GM12865 (cell line): ENCODE measurements at regions not wholly inside any gene's neighbourhood (a gene's known extent, or its start where the extent isn't known, plus 50 kb on each side); places are given as distances from the start of the nearest gene placed in this dataset.

Experiments used
- DNase-seq: peaks from one replicate; pipeline ENCODE4 v3.0.0; 2010; ENCODE audit warnings: low read depth
- H3K4me3 ChIP-seq: 2 replicates; pipeline ENCODE4 v1.5.1; 2011; ENCODE audit warnings: mild to moderate bottlenecking, low read depth, low read length, control low read depth
- TF ChIP-seq, protein P1 (sequence below): IDR thresholded peaks from 2 replicates; pipeline ENCODE4 v1.5.1; 2011; ENCODE audit warnings: low read length, control low read depth, low read depth, inconsistent platforms; ENCODE audit not compliant: insufficient read depth; ENCODE audit errors: missing control alignments

DNA sequence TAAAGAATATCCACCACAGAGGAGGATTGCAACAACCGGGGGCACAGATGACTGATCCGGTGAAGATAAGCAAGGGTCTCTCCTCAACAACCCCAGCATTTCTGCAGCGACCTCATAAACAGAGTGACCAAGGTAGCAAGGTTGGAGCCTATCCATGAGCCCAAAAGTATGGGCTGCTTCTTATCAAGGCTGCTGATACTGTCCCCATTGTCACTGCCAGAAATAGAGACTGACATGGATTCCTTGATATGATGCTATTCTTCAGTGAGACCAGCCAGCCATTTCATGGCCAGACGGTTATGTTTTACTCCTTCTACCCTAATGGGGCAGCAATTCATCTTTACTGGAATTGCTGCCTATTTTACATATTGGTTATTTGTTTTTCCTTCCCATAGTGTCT is 61.9 kb upstream of the ARHGAP5 start:
- DNase-seq: no peak
- TF ChIP-seq, protein P1, sequence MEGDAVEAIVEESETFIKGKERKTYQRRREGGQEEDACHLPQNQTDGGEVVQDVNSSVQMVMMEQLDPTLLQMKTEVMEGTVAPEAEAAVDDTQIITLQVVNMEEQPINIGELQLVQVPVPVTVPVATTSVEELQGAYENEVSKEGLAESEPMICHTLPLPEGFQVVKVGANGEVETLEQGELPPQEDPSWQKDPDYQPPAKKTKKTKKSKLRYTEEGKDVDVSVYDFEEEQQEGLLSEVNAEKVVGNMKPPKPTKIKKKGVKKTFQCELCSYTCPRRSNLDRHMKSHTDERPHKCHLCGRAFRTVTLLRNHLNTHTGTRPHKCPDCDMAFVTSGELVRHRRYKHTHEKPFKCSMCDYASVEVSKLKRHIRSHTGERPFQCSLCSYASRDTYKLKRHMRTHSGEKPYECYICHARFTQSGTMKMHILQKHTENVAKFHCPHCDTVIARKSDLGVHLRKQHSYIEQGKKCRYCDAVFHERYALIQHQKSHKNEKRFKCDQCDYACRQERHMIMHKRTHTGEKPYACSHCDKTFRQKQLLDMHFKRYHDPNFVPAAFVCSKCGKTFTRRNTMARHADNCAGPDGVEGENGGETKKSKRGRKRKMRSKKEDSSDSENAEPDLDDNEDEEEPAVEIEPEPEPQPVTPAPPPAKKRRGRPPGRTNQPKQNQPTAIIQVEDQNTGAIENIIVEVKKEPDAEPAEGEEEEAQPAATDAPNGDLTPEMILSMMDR: no peak
- no peak overlapping the region for H3K4me3 ChIP-seq

DNA sequence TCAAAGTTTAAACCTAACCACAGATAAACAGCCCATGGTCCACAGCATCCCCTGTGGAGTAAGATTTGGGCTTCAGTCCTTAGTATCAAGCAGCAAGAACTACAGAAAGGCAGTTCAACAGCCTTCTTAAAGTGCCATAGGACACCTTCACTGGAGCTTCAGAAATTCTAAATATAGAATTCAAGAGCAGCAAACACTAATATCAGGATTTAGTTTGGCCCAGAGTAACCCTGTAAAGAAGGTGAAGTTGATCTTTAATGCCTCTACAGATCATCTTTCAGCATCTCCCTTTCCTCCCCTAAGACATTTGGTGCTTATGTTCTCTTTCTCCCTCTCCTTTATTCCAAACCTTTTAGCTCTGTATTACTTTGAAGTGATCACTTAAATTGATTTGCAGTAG is 59.5 kb upstream of the ARHGAP5 start:
- TF ChIP-seq, protein P1: no peak
- DNase-seq: no peak
- no peak overlapping the region for H3K4me3 ChIP-seq

GRCh38 chr14:32018391-32019092 is 58.6 kb upstream of the ARHGAP5 start:
- H3K4me3 ChIP-seq: no peak overlapping the region
- no peak for DNase-seq
- TF ChIP-seq, protein P1: no peak

DNA sequence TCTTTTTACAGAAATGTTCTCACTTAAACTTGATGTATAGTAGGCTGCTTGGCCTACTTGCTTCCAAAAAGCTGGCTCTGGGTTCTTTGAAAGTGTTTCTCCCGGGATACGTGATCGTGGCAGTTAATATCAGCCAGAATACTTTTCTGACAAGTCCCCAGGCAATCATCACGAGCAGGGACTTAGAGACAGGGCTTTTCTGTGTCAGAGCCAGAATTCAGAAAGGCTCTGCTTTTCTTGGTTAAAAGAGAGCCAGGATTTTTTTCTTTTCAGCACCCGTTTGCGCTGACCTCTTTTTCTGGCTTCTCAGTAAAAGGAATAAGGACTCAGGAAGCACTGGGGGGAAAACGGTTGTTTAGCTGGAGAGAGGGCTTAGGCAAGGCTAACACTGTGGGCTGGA is 57.8 kb upstream of the ARHGAP5 start:
- no peak for DNase-seq
- no peak overlapping the region for H3K4me3 ChIP-seq
- TF ChIP-seq, protein P1: no peak

GRCh38 chr14:32020882-32021281 is 56.2 kb upstream of the ARHGAP5 start:
- H3K4me3 ChIP-seq: no peak overlapping the region
- DNase-seq: no peak
- TF ChIP-seq, protein P1: no peak

- TF ChIP-seq, protein P1: no peak
- H3K4me3 ChIP-seq: no peak overlapping the region
- DNase-seq: no peak
Measured at GRCh38 chr14:32021341-32021740, 55.8 kb upstream of the ARHGAP5 start.

GRCh38 chr14:32022525-32022924 is 54.6 kb upstream of the ARHGAP5 start:
- TF ChIP-seq, protein P1: no peak
- H3K4me3 ChIP-seq: no peak overlapping the region
- no peak for DNase-seq
